WTC11 (cell line): ENCODE measurements at regions not wholly inside any gene's neighbourhood (a gene's known extent, or its start where the extent isn't known, plus 50 kb on each side); places are given as distances from the start of the nearest gene placed in this dataset.

Experiments used
- ATAC-seq: fragments of 200-7000 bp; cut with Tn5 transposase; 2 replicates; pipeline ENCODE4 v1.10.0; 2021; ENCODE audit warnings: mild to moderate bottlenecking, moderate library complexity
- CTCF ChIA-PET: fragments of 300-600 bp; sonication (Branson Sonifier 250); formaldehyde crosslinking; loops from one replicate; lab custom pipeline; 2021; ENCODE audit warnings: antibody characterized with exemption; lab: Charles Lee
- POLR2A ChIA-PET: fragments of 350-600 bp; sonication (Branson Sonifier 250); formaldehyde crosslinking; loops from one replicate; lab custom pipeline; 2021; ENCODE audit warnings: antibody characterized with exemption; lab: Charles Lee
- DNase-seq: peaks from one replicate; pipeline ENCODE4 v3.0.0; 2021; ENCODE audit warnings: low spot score
- H3K27ac Mint-ChIP-seq: 2 replicates; pipeline ENCODE4 v1.8.0; 2021; ENCODE audit warnings: mixed read lengths
- H3K27me3 Mint-ChIP-seq: 2 replicates; pipeline ENCODE4 v1.8.0; 2021; ENCODE audit warnings: low read depth, mild to moderate bottlenecking, moderate library complexity, mixed read lengths
- H3K36me3 Mint-ChIP-seq: 2 replicates; pipeline ENCODE4 v1.8.0; 2021; ENCODE audit warnings: mixed read lengths
- H3K4me1 Mint-ChIP-seq: 2 replicates; pipeline ENCODE4 v1.8.0; 2022; ENCODE audit warnings: mixed read lengths
- H3K4me3 Mint-ChIP-seq: 2 replicates; pipeline ENCODE4 v1.8.0; 2021; ENCODE audit warnings: mild to moderate bottlenecking, moderate library complexity, mixed read lengths
- H3K9me3 Mint-ChIP-seq: 2 replicates; pipeline ENCODE4 v1.8.0; 2021; ENCODE audit warnings: mixed read lengths
- ATF1 ChIP-seq: sonication (generic); formaldehyde crosslinking; IDR thresholded peaks from 2 replicates; pipeline ENCODE4 v1.8.1; 2023; ENCODE audit warnings: mild to moderate bottlenecking, moderate library complexity, missing genetic modification reagents
- CREB1 ChIP-seq: sonication (generic); formaldehyde crosslinking; IDR thresholded peaks from 2 replicates; pipeline ENCODE4 v1.8.0; 2023; ENCODE audit warnings: mild to moderate bottlenecking, missing genetic modification reagents
- EMX1 ChIP-seq: fragments of 250-450 bp; sonication (Bioruptor Pico); IDR thresholded peaks from 2 replicates; pipeline ENCODE4 v1.8.0; 2021; ENCODE audit warnings: mild to moderate bottlenecking
- ESRRA ChIP-seq: sonication (generic); formaldehyde crosslinking; IDR thresholded peaks from 2 replicates; pipeline ENCODE4 v1.8.1; 2022; ENCODE audit warnings: mild to moderate bottlenecking, missing genetic modification reagents, borderline replicate concordance
- MXD4 ChIP-seq: fragments of 250-450 bp; sonication (Bioruptor Pico); IDR thresholded peaks from 2 replicates; pipeline ENCODE4 v1.8.0; 2021; ENCODE audit warnings: mild to moderate bottlenecking, moderate library complexity, borderline replicate concordance
- NR1H2 ChIP-seq: sonication (generic); formaldehyde crosslinking; IDR thresholded peaks from 2 replicates; pipeline ENCODE4 v1.9.0; 2021; ENCODE audit warnings: mild to moderate bottlenecking, moderate library complexity, missing genetic modification reagents
- NR3C1 ChIP-seq: sonication (generic); formaldehyde crosslinking; conservative IDR thresholded peaks from 2 replicates; pipeline ENCODE4 v1.8.1; 2023; ENCODE audit warnings: low read depth, mild to moderate bottlenecking, missing genetic modification reagents
- OVOL2 ChIP-seq: fragments of 250-450 bp; sonication (Bioruptor Pico); IDR thresholded peaks from 2 replicates; pipeline ENCODE4 v1.9.0; 2021; ENCODE audit warnings: mild to moderate bottlenecking, borderline replicate concordance
- RELA ChIP-seq: sonication (generic); formaldehyde crosslinking; IDR thresholded peaks from 2 replicates; pipeline ENCODE4 v1.8.1; 2022; ENCODE audit warnings: missing genetic modification reagents, mild to moderate bottlenecking, borderline replicate concordance
- SOX15 ChIP-seq: fragments of 250-450 bp; sonication (Bioruptor Pico); IDR thresholded peaks from 2 replicates; pipeline ENCODE4 v1.9.0; 2021; ENCODE audit warnings: mild to moderate bottlenecking
- SP1 ChIP-seq: sonication (generic); formaldehyde crosslinking; conservative IDR thresholded peaks from 2 replicates; pipeline ENCODE4 v1.8.1; 2022; ENCODE audit warnings: missing genetic modification reagents
- TP53 ChIP-seq: sonication (generic); formaldehyde crosslinking; IDR thresholded peaks from 2 replicates; pipeline ENCODE4 v1.8.1; 2023; ENCODE audit warnings: mild to moderate bottlenecking, missing genetic modification reagents
- TF ChIP-seq, protein P1 (sequence below): sonication (generic); formaldehyde crosslinking; IDR thresholded peaks from 2 replicates; pipeline ENCODE4 v1.8.1; 2023; ENCODE audit warnings: mild to moderate bottlenecking, missing genetic modification reagents, moderate library complexity
- TF ChIP-seq, protein P2 (sequence below): sonication (generic); formaldehyde crosslinking; IDR thresholded peaks from 2 replicates; pipeline ENCODE4 v1.8.0; 2022; ENCODE audit warnings: mild to moderate bottlenecking, missing genetic modification reagents
- TF ChIP-seq, protein P3 (sequence below): sonication (generic); formaldehyde crosslinking; IDR thresholded peaks from 2 replicates; pipeline ENCODE4 v1.8.0; 2023; ENCODE audit warnings: missing genetic modification reagents
- TF ChIP-seq, protein P4 (sequence below): sonication (generic); formaldehyde crosslinking; IDR thresholded peaks from 2 replicates; pipeline ENCODE4 v1.8.1; 2022; ENCODE audit warnings: low read depth, mild to moderate bottlenecking, moderate library complexity, missing genetic modification reagents, borderline replicate concordance
- TF ChIP-seq, protein P5 (sequence below): sonication (generic); formaldehyde crosslinking; IDR thresholded peaks from 2 replicates; pipeline ENCODE4 v1.8.0; 2023; ENCODE audit warnings: mild to moderate bottlenecking, missing genetic modification reagents
- TF ChIP-seq, protein P6 (sequence below): fragments of 250-450 bp; sonication (Bioruptor Pico); IDR thresholded peaks from 2 replicates; pipeline ENCODE4 v1.9.0; 2021; ENCODE audit warnings: mild to moderate bottlenecking
- TF ChIP-seq, protein P7 (sequence below): sonication (generic); formaldehyde crosslinking; IDR thresholded peaks from 2 replicates; pipeline ENCODE4 v1.8.1; 2023; ENCODE audit warnings: mild to moderate bottlenecking, missing genetic modification reagents

DNA sequence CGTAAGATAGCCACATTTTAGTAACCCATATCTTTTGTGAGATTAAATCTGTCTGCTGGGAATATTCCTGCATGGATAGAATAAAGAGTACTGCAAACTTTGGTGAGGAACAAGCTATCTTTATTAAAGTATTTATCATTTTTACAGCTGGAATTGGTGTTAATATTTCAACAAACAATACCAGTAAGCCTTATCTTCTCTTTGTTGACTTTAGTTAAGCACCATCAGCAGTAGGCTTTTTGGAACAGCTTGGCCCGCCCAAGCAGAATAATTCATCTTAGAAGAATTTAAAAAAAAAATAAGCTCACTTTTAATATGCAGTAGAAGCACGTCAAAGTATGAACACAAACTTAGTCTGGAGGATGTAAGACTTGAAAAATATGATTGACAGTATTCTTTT is 917.8 kb upstream of the ADGRB3 start:
- H3K27ac Mint-ChIP-seq = no peak overlapping the region

DNA sequence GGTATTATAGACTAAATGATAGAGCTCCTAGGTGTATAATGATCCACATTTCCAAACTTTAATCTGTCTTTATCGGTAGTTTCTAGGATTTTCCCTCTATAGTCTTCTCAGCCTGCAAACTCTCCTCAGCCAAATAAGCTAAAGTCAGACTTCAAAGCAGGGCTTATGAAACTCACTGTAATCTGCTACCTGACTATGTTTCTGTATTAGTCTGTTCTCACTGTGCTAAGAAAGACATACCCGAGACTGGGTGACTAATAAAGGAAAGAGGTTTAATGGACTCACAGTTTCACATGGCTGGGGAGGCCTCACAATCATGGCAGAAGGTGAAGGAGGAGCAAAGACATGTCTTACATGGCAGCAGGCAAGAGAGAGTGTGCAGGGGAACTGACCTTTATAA is 928.7 kb upstream of the ADGRB3 start:
- DNase-seq = no peak
- no peak for TF ChIP-seq MXD4 (CRISPR knock-in tag)
- TF ChIP-seq, protein P1, sequence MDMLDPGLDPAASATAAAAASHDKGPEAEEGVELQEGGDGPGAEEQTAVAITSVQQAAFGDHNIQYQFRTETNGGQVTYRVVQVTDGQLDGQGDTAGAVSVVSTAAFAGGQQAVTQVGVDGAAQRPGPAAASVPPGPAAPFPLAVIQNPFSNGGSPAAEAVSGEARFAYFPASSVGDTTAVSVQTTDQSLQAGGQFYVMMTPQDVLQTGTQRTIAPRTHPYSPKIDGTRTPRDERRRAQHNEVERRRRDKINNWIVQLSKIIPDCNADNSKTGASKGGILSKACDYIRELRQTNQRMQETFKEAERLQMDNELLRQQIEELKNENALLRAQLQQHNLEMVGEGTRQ (CRISPR knock-in tag) = no peak
- Mint-ChIP-seq H3K36me3 (peaks cover 15% of the 10 kb centered on the region; the same call in 1 of the 2 replicates), H3K27ac (no peak overlapping the region), H3K9me3 (peaks cover 50% of the 10 kb centered on the region), H3K27me3 (no peaks in the 10 kb centered on the region), H3K4me1 (no peaks in the 10 kb centered on the region), H3K4me3 (no peak overlapping the region)
- no peak for ATAC-seq
- POLR2A ChIA-PET = no interaction called here
- CTCF ChIA-PET = no interaction called here

More for the DNA sequence above, 917.8 kb upstream of the ADGRB3 start:
- H3K9me3 Mint-ChIP-seq = peaks cover 20% of the 10 kb centered on the region
- DNase-seq (no peak), ATAC-seq (no peak)
- peaks cover 9% of the 10 kb centered on the region for H3K36me3 Mint-ChIP-seq
- CTCF ChIA-PET = no interaction called here
- no peaks in the 10 kb centered on the region for H3K4me1 Mint-ChIP-seq
- TF ChIP-seq, protein P2, sequence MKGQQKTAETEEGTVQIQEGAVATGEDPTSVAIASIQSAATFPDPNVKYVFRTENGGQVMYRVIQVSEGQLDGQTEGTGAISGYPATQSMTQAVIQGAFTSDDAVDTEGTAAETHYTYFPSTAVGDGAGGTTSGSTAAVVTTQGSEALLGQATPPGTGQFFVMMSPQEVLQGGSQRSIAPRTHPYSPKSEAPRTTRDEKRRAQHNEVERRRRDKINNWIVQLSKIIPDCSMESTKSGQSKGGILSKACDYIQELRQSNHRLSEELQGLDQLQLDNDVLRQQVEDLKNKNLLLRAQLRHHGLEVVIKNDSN (CRISPR knock-in tag) = no peak
- TF ChIP-seq, all 79 proteins: peak for 0
- H3K4me3 Mint-ChIP-seq = no peak overlapping the region
- H3K27me3 Mint-ChIP-seq = no peaks in the 10 kb centered on the region
- POLR2A ChIA-PET = interaction anchor here (0.6 kb wide), 1 partner anchor 987 kb away, joined by 4 read pairs; no protein-coding TSS in a partner anchor

DNA sequence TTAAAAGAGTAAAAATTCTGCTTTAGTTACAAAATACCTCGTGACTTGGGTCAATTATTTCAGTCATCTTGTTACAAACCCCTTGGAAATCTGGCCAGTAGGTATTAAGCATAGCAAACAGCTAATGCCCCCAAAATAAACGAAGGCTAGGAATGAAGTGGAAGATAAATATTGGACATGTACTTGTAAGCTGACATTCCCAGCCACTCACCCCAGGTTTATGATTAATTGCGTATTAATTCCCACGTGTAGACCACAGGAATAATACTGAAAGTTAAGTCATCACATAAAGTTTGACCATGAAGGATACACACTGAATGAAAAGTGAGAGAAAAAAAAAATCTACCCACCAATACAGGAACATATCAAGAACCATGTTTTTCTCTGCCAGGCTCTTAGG is 936.5 kb upstream of the ADGRB3 start:
- TF ChIP-seq, protein P3, sequence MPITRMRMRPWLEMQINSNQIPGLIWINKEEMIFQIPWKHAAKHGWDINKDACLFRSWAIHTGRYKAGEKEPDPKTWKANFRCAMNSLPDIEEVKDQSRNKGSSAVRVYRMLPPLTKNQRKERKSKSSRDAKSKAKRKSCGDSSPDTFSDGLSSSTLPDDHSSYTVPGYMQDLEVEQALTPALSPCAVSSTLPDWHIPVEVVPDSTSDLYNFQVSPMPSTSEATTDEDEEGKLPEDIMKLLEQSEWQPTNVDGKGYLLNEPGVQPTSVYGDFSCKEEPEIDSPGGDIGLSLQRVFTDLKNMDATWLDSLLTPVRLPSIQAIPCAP (CRISPR knock-in tag) = no peak
- TF ChIP-seq CREB1 (CRISPR knock-in tag) (no peak), SP1 (no peak)
- TF ChIP-seq, protein P4, sequence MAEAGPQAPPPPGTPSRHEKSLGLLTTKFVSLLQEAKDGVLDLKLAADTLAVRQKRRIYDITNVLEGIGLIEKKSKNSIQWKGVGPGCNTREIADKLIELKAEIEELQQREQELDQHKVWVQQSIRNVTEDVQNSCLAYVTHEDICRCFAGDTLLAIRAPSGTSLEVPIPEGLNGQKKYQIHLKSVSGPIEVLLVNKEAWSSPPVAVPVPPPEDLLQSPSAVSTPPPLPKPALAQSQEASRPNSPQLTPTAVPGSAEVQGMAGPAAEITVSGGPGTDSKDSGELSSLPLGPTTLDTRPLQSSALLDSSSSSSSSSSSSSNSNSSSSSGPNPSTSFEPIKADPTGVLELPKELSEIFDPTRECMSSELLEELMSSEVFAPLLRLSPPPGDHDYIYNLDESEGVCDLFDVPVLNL (CRISPR knock-in tag) = no peak
- TF ChIP-seq, protein P2 (CRISPR knock-in tag) = no peak
- no peak overlapping the region for H3K4me3 Mint-ChIP-seq
- no peaks in the 10 kb centered on the region for H3K36me3 Mint-ChIP-seq
- DNase-seq (no peak), ATAC-seq (no peak)
- no peaks in the 10 kb centered on the region for H3K27me3 Mint-ChIP-seq
- no peak overlapping the region for H3K27ac Mint-ChIP-seq
- no peaks in the 10 kb centered on the region for H3K9me3 Mint-ChIP-seq
- ChIA-PET POLR2A (no interaction called here), CTCF (no interaction called here)
- no peaks in the 10 kb centered on the region for H3K4me1 Mint-ChIP-seq

DNA sequence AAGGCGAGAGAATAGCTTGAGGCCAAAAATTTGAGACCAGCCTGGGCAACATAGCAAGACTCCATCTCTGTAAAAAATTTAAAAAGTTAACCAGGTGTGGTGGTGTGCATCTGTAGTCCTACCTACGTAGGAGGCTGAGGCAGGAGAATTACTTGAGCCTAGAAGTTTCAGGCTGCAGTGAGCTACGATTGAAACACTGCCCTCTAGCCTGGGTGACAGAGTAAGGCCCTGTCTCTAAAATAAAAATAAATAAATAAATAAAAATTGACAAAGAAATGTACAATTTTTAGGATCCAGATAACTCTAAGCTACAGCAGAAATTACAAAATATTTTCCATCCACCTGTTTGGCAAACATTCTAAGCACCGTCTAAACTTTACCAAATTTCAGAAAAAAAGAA is 941.0 kb upstream of the ADGRB3 start:
- ChIA-PET CTCF (interaction anchor here (1.1 kb wide), 1 partner anchor 140 kb away, joined by 3 read pairs; no protein-coding TSS in a partner anchor), POLR2A (no interaction called here)
- Mint-ChIP-seq H3K27me3 (no peaks in the 10 kb centered on the region), H3K4me3 (no peak overlapping the region), H3K27ac (no peak overlapping the region), H3K9me3 (peaks cover 19% of the 10 kb centered on the region), H3K4me1 (peaks cover 21% of the 10 kb centered on the region), H3K36me3 (peaks cover 16% of the 10 kb centered on the region)
- ATAC-seq (peak; percentile 47; the same call in 1 of the 2 replicates), DNase-seq (no peak)
- no peak for TF ChIP-seq TP53 (CRISPR knock-in tag)
- TF ChIP-seq, protein P5, sequence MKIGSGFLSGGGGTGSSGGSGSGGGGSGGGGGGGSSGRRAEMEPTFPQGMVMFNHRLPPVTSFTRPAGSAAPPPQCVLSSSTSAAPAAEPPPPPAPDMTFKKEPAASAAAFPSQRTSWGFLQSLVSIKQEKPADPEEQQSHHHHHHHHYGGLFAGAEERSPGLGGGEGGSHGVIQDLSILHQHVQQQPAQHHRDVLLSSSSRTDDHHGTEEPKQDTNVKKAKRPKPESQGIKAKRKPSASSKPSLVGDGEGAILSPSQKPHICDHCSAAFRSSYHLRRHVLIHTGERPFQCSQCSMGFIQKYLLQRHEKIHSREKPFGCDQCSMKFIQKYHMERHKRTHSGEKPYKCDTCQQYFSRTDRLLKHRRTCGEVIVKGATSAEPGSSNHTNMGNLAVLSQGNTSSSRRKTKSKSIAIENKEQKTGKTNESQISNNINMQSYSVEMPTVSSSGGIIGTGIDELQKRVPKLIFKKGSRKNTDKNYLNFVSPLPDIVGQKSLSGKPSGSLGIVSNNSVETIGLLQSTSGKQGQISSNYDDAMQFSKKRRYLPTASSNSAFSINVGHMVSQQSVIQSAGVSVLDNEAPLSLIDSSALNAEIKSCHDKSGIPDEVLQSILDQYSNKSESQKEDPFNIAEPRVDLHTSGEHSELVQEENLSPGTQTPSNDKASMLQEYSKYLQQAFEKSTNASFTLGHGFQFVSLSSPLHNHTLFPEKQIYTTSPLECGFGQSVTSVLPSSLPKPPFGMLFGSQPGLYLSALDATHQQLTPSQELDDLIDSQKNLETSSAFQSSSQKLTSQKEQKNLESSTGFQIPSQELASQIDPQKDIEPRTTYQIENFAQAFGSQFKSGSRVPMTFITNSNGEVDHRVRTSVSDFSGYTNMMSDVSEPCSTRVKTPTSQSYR (CRISPR knock-in tag) = no peak
- TF ChIP-seq ATF1 (CRISPR knock-in tag) = no peak
- TF ChIP-seq OVOL2 (CRISPR knock-in tag) = no peak
- no peak for TF ChIP-seq EMX1 (CRISPR knock-in tag)
- TF ChIP-seq, protein P6, sequence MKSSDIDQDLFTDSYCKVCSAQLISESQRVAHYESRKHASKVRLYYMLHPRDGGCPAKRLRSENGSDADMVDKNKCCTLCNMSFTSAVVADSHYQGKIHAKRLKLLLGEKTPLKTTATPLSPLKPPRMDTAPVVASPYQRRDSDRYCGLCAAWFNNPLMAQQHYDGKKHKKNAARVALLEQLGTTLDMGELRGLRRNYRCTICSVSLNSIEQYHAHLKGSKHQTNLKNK = no peak
- no peak for TF ChIP-seq NR1H2 (CRISPR knock-in tag)
- no peak for TF ChIP-seq ESRRA
- TF ChIP-seq, protein P7, sequence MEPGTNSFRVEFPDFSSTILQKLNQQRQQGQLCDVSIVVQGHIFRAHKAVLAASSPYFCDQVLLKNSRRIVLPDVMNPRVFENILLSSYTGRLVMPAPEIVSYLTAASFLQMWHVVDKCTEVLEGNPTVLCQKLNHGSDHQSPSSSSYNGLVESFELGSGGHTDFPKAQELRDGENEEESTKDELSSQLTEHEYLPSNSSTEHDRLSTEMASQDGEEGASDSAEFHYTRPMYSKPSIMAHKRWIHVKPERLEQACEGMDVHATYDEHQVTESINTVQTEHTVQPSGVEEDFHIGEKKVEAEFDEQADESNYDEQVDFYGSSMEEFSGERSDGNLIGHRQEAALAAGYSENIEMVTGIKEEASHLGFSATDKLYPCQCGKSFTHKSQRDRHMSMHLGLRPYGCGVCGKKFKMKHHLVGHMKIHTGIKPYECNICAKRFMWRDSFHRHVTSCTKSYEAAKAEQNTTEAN (CRISPR knock-in tag) = no peak
- TF ChIP-seq SOX15 (CRISPR knock-in tag) = no peak
- TF ChIP-seq RELA (CRISPR knock-in tag) = no peak
- TF ChIP-seq NR3C1 (CRISPR knock-in tag) = no peak
